GM21526 (cell line): ENCODE measurements at regions not wholly inside any gene's neighbourhood (a gene's known extent, or its start where the extent isn't known, plus 50 kb on each side); places are given as distances from the start of the nearest gene placed in this dataset.

Source experiments
- ATAC-seq: cut with Tn5 transposase; IDR thresholded peaks from one replicate; pipeline ENCODE4 v1.9.1; 2021; ENCODE audit warnings: moderate library complexity; ENCODE audit not compliant: unreplicated experiment, low FRiP score

DNA sequence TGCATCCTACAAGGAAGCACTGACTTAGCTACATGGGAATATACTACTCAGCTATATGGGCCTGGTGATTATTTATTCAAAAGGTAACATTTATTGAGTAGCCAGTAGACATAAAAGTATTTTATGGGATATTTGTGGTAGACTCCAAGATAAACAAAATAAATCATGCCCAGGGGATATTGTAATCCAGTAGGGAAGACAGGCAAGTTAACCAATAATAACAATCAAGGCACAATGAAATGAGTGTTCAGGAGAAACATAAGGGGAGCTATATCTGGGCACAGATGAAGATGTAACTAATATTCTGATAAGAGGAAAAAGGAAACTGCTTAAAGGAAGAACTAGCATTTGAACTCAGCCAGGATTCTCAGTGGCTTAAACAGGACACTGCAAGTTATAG, 161.4 kb upstream of the MTNR1B start:
- no peak for ATAC-seq

DNA sequence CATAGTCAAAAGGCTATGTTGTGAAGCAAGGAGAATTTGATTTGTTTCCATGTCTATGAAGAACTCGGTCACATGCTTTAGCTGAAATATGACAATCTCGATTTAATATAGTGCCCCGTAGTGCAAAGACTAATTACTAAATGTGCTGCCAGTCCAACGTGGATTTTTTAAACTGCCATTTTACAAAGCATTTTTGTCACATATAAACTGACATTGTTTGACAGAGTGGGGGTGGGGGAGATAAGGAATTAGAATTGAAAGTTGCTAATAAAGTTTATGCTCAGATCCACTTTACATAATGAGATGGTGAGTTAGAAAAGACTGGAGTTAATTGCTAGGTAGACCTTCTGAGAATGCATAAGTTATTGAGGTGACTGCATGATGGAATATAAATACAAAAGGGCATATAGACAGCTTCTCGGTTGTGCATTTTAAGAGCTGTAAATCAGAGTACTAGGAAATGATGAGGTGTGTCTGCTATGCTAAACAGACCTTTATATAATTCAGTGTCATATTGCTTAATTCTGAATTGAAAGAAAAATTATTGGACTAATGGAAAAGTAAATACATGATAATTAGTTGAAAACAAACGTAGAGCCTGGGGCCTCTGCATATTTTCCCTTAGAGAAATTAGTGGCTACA, 158.9 kb upstream of the MTNR1B start:
- no peak for ATAC-seq

DNA sequence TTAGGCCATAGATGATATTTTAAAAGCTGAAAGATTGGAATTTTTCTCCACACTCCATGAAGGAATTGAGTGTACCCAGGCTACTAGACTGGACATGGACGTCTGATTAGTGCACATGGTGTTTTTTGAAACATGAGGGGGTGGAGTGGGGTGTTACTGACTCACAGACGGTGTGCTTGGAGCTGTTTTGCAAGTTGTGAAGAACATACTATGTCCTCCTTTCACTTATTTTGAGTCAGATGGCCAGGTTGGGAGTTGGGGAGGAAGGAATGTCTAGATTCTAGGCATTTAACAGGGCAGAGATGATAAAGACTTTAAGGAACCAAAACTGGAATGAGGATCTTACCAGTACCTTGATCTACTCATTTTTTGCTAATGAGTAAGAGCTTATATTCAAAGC, 158.1 kb upstream of the MTNR1B start:
- no peak for ATAC-seq

GRCh38 chr11:92812841-92813240, 156.6 kb upstream of the MTNR1B start:
- ATAC-seq: no peak

GRCh38 chr11:92819830-92820229, 149.6 kb upstream of the MTNR1B start:
- no peak for ATAC-seq

GRCh38 chr11:92820860-92821259, 148.6 kb upstream of the MTNR1B start:
- ATAC-seq: no peak

DNA sequence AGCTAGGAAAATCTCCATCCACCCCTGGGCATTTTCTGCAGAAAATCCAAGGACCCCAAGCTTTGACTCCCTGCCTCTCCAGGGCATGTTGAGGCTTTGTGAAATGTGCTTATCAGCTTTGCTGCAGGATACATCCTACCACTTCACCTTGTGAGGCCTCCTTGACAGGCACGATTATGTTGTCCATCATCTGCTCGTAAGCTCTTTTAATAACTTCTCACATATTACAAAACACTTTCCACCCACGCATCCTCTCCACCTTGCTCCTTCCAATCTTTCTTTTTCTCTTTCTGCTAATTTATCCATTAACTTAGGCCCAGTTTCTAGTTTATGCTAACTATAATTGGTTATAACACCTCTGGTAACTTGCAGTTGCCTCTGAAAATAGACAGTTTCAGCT, 147.0 kb upstream of the MTNR1B start:
- ATAC-seq: no peak

GRCh38 chr11:92826136-92826535, 143.3 kb upstream of the MTNR1B start:
- no peak for ATAC-seq

GRCh38 chr11:92826603-92827002, 142.8 kb upstream of the MTNR1B start:
- no peak for ATAC-seq

DNA sequence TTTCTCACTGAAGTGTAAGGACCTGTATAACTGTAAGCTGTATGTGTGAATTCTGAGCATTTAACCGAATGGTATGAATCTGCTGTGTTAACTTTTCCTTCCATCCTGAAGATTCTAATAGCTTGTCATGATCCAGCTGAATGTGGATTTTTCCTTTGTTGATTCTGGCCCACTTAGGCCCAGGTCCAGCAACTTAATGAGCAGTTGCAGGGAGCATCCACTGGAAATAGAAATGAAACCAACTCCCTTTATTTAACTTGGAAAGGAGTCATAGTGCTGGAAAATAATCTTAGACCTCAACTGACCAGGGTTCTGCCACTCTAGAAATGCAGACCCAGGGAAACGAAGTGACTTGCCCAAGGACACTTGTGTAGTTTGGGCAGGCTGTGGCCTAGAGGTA, 142.3 kb upstream of the MTNR1B start:
- no peak for ATAC-seq

- no peak for ATAC-seq
Observed at GRCh38 chr11:92828556-92828955, 140.9 kb upstream of the MTNR1B start.

DNA sequence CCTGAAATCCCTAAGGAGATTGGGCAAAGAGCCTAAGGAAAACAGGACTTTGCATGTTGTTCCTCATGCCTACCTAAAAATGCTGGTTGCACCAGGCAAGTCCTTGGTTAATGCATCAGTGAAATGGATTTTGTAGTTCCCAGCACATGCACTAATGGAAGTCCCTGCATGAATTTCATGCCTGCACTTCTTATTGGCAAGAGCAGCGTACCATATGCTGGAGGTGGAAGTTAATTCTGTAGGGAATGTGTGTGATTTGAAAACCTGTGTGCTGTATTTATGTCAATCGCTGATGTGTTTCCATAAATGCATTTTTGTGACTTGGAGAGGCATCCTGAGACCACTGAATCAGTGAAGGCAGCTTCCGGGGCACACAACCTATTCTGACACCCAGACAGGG, 140.3 kb upstream of the MTNR1B start:
- no peak for ATAC-seq

GRCh38 chr11:92829671-92830070, 139.8 kb upstream of the MTNR1B start:
- ATAC-seq: no peak

GRCh38 chr11:92830377-92831155, 138.9 kb upstream of the MTNR1B start:
- peak; percentile 94 for ATAC-seq

DNA sequence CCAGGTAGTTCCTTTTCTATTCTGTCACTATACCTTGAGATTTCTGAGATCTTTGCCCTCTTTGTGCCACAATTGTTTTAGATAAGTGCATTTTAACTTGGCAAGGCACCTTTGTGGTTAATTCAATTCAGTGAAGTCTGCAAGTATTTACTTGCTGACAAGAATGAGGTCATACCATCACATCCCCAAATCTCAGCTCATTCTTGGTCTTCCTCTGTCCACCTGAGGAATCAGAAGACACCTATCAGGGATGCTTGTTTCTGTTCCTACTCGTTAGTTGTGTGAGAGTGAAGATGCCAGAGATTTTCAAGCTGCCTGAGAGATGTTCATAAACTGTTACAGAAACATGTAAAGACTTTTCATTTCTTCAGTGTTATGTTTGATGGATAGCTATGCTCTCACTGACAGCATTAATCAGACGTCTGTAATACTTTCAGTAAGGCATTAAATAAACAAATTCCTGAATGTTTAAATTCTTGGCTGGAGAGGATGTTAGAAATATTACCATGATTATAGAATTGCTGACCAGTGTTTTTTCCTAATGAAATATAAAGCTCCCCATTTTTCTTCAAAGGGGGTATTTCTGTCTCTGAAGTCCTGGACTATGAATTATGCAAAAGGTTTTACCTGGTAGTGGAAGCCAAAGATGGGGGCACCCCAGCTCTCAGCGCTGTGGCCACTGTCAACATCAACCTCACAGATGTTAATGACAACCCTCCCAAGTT, 135.0 kb upstream of the MTNR1B start:
- ATAC-seq: no peak

DNA sequence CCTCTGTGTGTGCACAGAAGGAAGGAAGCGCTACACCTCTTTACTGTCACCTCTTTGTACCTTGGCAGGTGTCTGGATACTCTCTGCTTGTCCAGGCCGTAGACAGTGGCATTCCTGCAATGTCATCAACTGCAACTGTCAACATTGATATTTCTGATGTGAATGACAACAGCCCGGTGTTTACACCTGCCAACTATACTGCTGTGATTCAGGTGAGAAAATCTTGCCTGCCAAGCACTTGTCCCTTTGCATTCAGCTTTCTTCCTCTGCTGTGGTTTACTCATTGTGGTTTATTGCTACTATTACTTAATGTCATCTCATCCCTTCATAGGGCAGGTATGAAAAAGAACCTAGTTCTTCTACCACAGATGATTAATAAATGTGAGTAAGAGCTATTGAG, 131.9 kb upstream of the MTNR1B start:
- ATAC-seq: no peak

DNA sequence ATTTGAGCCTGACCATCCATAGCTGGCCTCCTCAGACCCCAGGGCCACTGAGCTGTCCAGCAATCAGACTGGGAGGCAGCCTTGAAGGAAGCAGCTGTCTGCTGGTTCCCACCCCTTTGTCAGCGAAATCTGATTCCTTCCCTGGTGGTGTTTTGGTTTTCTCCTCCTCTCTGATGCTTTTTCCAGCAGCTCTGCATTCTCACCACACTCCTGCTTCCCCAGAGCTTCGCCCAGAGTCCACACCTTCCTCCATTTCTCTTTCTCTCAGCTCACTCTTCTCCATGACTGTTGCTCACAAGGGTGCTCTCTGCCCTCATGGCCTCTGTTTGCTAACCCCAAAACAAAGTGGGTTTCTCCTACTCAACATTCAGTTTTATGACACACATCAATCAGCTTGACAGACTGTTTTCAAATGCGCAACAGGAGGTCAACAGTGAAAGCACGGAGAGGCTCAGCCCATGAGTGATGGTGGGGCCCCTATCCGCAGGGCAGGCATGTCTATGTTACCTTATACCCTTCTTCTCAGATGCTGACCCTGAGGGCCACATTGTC, 130.6 kb upstream of the MTNR1B start:
- ATAC-seq: no peak

DNA sequence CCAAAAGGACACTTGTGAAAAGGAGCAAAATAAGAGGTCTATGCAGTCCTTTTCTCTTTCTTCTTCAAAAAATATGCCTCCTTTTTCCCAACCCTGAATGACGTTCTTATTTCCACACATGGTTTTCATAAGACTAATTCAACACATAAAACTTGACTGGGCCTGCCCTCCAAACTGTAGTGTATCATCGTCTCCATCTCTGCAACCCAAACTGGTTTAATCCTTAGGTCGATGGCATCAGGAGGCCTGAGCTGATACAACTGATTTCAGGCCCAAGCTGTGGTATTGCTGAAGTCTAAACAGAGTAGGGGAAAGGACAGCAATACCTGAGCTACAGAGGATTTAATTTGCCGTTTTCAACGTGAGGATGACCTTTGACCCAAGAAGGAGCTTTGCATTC, 130.0 kb upstream of the MTNR1B start:
- no peak for ATAC-seq

GRCh38 chr11:92841719-92842118, 127.7 kb upstream of the MTNR1B start:
- no peak for ATAC-seq

GRCh38 chr11:92843455-92843854, 126.0 kb upstream of the MTNR1B start:
- no peak for ATAC-seq

- ATAC-seq: no peak
Observed at GRCh38 chr11:92844197-92844596, 125.3 kb upstream of the MTNR1B start.
